AG10803 (cell line): ENCODE measurements at regions not wholly inside any gene's neighbourhood (a gene's known extent, or its start where the extent isn't known, plus 50 kb on each side); places are given as distances from the start of the nearest gene placed in this dataset.

ENCODE experiments used
- DNase-seq: peaks from one replicate; pipeline ENCODE4 v3.0.0; 2010; ENCODE audit warnings: low read depth
- H3K4me3 ChIP-seq: 2 replicates; pipeline ENCODE4 v1.5.1; 2011; ENCODE audit warnings: mild to moderate bottlenecking, low read length, control low read depth
- CTCF ChIP-seq: conservative IDR thresholded peaks from 2 replicates; pipeline ENCODE4 v1.5.1; 2011; ENCODE audit warnings: mild to moderate bottlenecking, low read length, control low read depth, inconsistent platforms

- TF ChIP-seq CTCF: no peak
- H3K4me3 ChIP-seq: no peak overlapping the region
- no peak for DNase-seq
Observed at GRCh38 chr5:12237837-12238575, 333.8 kb upstream of the CTNND2 start.

- H3K4me3 ChIP-seq: no peak overlapping the region
- DNase-seq: no peak
- TF ChIP-seq CTCF: no peak
Observed at GRCh38 chr5:12230659-12231058, 326.4 kb upstream of the CTNND2 start.

- no peak overlapping the region for H3K4me3 ChIP-seq
- no peak for TF ChIP-seq CTCF
- no peak for DNase-seq
Observed at GRCh38 chr5:12217039-12217438, 312.8 kb upstream of the CTNND2 start.

GRCh38 chr5:12214267-12215015, 310.2 kb upstream of the CTNND2 start:
- no peak for DNase-seq
- H3K4me3 ChIP-seq: no peak overlapping the region
- no peak for TF ChIP-seq CTCF

GRCh38 chr5:12208366-12209100, 304.3 kb upstream of the CTNND2 start:
- DNase-seq: no peak
- no peak for TF ChIP-seq CTCF
- no peak overlapping the region for H3K4me3 ChIP-seq

GRCh38 chr5:12204761-12205160, 300.5 kb upstream of the CTNND2 start:
- TF ChIP-seq CTCF: no peak
- no peak overlapping the region for H3K4me3 ChIP-seq
- DNase-seq: no peak
